ENCODE measurements at regions not wholly inside any gene's neighbourhood (a gene's known extent, or its start where the extent isn't known, plus 50 kb on each side); places are given as distances from the start of the nearest gene placed in this dataset.

GRCh38 chr6:168390749-168391420, 50.1 kb upstream of the SMOC2 start:
- no peak overlapping the region for H3K27ac ChIP-seq (ENCODE audit: control insufficient read depth, insufficient read depth, low read length)
- no peaks in the 10 kb centered on the region for H3K79me2 ChIP-seq (ENCODE audit: control insufficient read depth, insufficient read depth, low read length)
- H3K36me3 ChIP-seq (ENCODE audit: control insufficient read depth in 2 of 2, extremely low read depth in 1 of 2, insufficient read depth in 2 of 2, low read length in 2 of 2): no peaks in the 10 kb centered on the region
- H3K4me2 ChIP-seq (ENCODE audit: control insufficient read depth, extremely low read depth, insufficient read depth, low read depth, low read length): no peak overlapping the region
- no peak overlapping the region for H3K4me3 ChIP-seq (ENCODE audit: control insufficient read depth in 2 of 3, extremely low read depth in 1 of 3, insufficient read depth in 2 of 3, low read depth in 1 of 3, low read length in 3 of 3)
- DNase-seq (ENCODE audit: low read depth, low spot score) (no peak), FAIRE-seq (no peak)
- no peaks in the 10 kb centered on the region for H3K4me1 ChIP-seq (ENCODE audit: control insufficient read depth, extremely low read depth, insufficient read depth, low read length)
- H2AFZ ChIP-seq (ENCODE audit: control insufficient read depth, low read length): no peak overlapping the region
- dilution Hi-C loops (cut with MboI; ENCODE audit: extremely low pct_ligation_motif_present, low sequenced_read_pairs): no loop called here
- H4K20me1 ChIP-seq (ENCODE audit: control insufficient read depth, extremely low read depth, insufficient read depth, low read length): no peaks in the 10 kb centered on the region
- no peaks in the 10 kb centered on the region for H3K9me1 ChIP-seq (ENCODE audit: control insufficient read depth, extremely low read depth, insufficient read depth, low read length)
- no peak overlapping the region for H3K9ac ChIP-seq (ENCODE audit: control insufficient read depth, extremely low read depth, insufficient read depth, low read length)
- H3K9me3 ChIP-seq (ENCODE audit: control insufficient read depth, low read depth, low read length): no peaks in the 10 kb centered on the region
- peaks cover 2% of the 10 kb centered on the region for H3K27me3 ChIP-seq (ENCODE audit: control insufficient read depth, extremely low read depth, insufficient read depth, low read length)
- TF ChIP-seq EZH2 (IDR thresholded peaks at IDR 0.05; ENCODE audit: low read length): no peak
- no peak for TF ChIP-seq CTCF (optimal IDR thresholded peaks at IDR 0.05 in 1 of 3, IDR thresholded peaks at IDR 0.05 in 1 of 3, conservative IDR thresholded peaks at IDR 0.05 in 1 of 3; ENCODE audit: extremely low read depth in 1 of 3, insufficient read depth in 2 of 3, low read length in 3 of 3)
